NK-92 treated with Interleukin-12 subunit alpha and Interleukin-12 subunit beta, amount 100 ng/mL, for 24 hours (cell line): ENCODE measurements at regions not wholly inside any gene's neighbourhood (a gene's known extent, or its start where the extent isn't known, plus 50 kb on each side); places are given as distances from the start of the nearest gene placed in this dataset.
"Not testable (repeated sequence)": the region's sequence is repeated elsewhere in the genome, so short reads cannot be mapped to it uniquely, and the experiment has no call there.

Source experiments
- DNase-seq: peaks from one replicate; lab custom pipeline; 2025; lab: John Stamatoyannopoulos, UW

GRCh38 chr12:68552605-68553195, 58.0 kb upstream of the RAP1B start:
- DNase-seq: not testable (repeated sequence)

- DNase-seq: no peak
Observed at GRCh38 chr12:68557011-68557730, 53.5 kb upstream of the RAP1B start.

GRCh38 chr12:68559246-68559645, 51.5 kb upstream of the RAP1B start:
- no peak for DNase-seq

GRCh38 chr12:68559984-68560850, 50.5 kb upstream of the RAP1B start:
- no peak for DNase-seq

- no peak for DNase-seq
Observed at GRCh38 chr12:68560851-68561422, 49.8 kb upstream of the RAP1B start.
